Activated CD4-positive, alpha-beta T cell treated with anti-CD3 and anti-CD28 coated beads for 48 hours (primary cell): ENCODE measurements at regions not wholly inside any gene's neighbourhood (a gene's known extent, or its start where the extent isn't known, plus 50 kb on each side); places are given as distances from the start of the nearest gene placed in this dataset.
"Not testable (repeated sequence)": the region's sequence is repeated elsewhere in the genome, so short reads cannot be mapped to it uniquely, and the experiment has no call there.

Source experiments
- DNase-seq: peaks from one replicate; pipeline ENCODE4 v3.0.0-alpha.2; 2020

DNA sequence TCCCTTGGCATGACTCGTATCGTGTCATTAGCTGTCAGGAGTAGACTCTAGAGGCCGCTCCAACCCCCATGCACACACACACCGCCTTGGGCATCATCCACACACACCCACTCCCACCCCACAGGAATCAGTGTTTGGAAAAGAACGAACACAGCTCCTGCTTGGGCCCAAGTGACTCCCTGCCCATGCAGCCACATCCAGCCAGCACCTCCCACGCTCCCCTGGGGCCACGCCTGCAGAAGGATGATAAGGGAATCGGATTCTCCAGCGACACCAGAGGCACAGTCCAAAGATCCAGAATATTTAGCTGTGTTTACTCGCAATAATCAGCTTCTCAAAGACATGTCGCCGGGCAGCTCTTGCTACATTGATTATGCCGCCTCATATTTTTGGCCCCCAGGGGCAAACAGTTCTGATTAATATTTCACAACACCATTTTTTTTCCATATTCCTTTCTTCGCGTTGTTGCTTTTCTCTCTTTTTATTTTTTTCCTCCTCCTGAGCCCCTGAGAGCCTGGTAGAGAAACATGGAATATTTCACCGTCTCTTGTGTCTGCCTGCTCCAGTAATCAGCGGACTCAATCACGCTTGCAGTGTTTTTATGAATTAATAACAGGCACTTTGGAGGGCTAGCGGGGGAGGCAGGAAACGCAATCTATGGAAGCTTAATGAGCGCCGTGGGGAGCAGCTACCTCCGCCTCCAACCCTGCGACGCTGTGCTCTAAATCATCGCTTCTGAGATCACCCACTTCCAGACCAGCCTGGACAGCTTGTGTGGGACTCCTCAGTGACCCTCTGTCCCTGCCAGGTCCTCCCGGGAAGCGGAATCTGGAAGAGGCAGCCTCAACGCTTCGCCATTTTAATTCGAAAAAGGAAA is 221.4 kb downstream of the TLE3 start:
- no peak for DNase-seq

DNA sequence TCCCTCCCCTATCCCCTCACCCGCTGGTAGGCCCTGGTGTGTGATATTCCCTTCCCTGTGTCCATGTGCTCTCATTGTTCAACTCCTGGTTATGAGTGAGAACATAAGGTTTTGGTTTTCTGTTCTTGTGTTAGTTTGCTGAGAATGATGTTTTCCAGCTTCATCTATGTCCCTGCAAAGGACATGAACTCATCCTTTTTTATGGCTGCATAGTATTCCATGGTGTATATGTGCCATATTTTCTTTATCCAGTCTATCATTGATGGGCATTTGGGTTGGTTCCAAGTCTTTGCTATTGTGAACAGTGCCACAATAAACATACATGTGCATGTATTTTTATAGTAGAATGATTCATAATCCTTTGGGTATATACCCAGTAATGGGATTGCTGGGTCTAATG is 217.8 kb downstream of the TLE3 start:
- not testable (repeated sequence) for DNase-seq

DNA sequence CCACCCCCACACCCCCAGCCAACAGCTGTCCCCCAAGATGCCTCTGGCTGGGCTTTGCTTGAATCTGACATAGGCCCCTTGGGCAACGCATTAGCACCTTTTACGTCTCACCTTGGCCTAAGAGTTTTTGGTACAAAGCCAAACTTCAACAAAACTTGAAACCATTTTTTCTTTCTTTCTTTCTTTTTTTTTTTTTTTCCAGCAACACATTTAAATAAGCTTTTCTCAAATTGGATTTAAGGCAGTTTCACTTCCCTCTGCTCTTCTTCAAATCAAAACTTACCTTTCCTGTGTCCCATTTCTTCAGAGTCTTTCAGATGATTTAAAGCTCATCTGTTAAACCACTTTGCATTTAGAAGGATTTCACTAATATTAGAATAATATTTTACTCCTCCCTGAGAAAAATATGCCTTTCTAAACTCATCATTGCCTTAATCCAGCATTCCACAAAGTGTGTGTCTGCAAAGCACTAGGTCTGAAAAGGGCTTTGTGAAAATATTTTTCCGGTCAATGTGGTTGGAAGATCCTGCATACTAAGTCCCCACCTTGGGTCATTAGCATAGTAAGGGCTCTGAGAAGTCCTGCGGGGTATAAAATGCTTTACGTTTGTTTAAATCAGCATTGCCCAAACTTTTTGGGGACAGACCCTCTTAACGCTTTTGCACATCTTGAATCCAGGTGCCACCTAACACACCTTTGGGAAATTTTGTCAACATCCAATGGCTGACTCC is 217.0 kb downstream of the TLE3 start:
- no peak for DNase-seq

DNA sequence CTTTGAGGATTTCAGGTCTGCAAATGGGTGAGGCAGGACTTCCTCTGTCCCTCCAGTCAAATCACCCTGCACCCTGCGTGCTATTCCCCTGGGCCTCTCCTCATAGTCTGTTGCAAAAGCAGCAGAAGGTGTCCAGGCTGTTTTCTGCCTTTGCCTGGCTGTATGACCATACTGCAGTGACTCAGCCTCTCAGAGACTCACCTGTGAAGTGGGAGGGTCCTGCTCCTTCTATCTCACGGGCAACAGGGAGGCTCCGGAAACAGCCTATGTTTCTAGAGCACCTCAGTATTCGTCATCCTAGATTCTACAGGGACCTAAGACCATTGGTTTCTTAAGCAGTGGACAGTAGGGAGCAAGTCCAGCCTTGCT is 216.4 kb downstream of the TLE3 start:
- no peak for DNase-seq

DNA sequence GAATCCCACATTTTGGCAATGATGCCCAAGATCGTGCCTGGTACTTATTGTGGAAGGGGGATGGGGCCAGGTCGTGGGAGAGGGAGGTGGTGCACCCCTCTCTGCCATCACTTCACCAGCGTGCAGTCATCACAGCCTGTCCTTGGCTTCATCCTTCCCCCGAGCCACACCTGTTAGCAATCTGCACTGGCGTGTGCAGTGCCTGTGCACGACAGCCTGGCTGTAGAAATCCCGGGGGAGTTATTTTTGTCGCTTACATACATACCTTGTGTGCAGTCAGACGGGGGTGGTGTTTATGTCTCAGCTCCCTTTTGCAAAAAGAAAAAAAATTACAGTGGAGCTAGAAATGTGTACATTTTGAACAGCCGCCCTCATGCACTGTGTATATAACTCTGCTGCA is 216.0 kb downstream of the TLE3 start:
- DNase-seq: no peak

DNA sequence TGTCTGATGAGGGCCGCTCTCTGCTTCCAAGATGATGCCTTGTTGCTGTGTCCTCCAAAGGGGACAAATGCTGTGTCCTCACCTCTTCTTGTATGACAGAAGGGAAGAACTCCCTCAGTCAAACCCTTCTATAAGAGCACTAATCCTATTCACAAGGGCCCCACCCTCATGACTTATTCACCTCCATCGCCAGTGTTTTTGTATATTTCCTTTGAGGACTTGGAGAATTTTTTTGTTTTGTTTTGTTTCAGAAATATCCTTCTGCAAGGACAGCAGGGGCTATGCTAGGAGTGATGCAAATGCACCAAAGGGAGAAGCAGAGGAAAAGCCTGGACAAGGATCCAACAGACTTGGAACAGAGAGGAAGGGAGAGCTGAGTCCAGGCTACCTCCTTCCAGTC is 214.4 kb downstream of the TLE3 start:
- no peak for DNase-seq

DNA sequence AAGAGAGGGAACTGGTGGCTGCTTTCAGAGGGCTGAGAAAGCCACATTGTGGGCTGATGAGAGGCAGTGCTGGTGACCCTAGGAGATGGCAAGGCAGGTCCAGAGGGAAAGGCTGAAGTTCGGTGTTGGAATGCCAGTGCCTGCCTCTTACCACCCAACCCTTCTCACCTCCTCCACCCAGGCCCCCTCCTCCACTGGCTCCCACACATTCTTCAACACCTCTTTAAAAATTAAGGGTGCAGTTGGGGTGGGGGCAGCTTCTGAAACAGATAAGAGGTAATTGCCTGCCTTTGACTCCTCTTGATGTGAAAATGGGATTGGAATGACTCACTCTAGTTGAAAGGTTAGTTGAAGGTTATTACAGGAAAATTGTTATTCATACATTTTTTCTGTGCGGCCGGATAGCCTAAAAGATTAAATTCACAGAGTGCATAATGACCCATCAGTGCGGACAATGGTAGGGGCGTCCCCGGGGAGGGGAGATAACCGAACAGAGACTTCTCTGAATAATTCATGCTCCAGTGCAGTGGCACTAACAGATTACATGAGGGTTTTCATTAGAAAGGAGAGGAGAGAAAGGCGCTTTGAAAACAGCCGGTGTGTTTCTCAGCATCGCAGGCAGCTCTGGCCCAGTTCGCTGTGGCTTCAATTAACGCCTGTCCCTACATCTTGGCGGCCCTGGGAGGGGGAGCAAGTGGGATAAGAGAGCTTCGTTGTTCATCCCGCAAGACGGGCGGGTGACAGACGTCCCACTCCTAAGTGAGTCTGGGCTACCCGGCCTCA is 212.4 kb downstream of the TLE3 start:
- DNase-seq: no peak

DNA sequence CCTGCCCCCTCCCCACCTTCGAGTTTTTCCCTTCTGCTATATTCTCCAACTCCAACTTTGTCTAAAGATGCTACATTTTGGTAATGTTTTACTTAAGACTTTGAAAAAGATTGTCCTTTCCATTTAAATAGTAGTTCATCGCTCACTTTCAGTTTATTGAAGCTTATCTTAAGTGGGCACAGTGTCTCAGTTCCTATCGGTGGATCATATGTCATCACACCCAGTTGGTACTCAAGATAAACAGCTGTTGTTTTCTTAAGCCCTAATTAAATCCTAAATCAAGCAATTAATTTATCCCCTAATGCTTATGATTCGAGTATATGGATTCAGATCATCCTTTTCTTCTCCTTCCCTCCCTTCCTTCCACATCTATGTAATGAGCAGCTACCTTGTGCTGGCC is 210.7 kb downstream of the TLE3 start:
- DNase-seq: no peak

DNA sequence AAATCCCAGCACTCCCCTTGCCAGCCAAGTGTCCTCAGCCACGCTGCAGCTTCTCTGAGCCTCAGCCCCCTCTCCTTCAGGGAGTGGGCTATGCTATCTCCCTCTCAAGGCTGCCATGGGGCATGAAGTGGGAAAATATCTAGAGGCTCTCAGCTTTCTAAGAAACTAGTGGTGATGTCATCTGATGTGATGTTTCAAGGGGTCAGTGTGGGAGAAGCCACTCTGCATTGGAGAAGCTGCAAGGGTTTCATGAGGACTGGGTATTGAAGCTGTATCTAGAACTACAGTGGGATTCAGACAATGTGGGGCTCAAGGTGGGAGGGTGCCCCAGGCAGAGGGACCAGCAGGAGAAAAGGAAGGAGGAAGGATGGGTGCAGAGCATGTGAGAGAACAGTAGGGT is 210.2 kb downstream of the TLE3 start:
- DNase-seq: no peak

DNA sequence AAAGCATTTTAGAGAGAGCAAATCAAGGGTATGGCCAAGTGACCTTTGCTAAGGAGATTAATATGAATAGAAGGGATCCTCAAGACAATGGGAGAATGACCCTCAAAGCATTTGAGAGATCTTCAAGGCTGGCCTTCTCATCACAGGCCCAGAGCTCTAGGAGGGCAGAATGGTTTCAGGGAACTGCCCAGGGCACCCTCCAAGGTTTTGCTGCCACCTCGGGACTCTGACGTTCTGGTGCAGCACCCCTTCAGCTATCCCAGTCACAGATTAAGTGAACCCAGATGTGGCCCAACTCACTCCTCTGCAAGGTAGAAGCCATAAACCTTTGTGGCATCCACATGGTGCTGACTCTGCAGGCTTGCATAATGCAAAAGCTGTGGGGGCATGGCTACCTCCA is 209.3 kb downstream of the TLE3 start:
- no peak for DNase-seq

DNA sequence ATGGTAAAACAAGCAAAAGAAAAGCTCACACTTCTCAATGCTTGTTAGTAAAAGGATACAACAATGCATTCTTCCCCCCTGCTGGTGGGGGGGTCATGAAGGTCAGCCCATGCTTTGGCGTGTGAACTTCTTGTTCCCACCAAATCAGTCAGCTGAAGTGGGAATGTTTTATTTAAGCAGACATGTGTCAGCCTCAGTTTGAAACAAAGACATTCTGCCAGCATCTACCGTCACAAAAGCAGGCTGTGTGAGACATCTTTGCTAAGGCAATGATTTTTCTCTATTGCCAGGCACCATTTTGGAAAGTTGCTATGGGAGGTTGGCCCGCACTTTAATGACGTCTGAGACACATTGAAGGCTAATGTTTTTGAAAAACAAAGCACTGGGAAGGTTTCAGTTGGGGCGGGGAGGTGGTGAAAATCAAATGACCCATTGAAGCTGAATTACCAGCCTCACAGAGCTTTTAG is 206.6 kb downstream of the TLE3 start:
- no peak for DNase-seq

DNA sequence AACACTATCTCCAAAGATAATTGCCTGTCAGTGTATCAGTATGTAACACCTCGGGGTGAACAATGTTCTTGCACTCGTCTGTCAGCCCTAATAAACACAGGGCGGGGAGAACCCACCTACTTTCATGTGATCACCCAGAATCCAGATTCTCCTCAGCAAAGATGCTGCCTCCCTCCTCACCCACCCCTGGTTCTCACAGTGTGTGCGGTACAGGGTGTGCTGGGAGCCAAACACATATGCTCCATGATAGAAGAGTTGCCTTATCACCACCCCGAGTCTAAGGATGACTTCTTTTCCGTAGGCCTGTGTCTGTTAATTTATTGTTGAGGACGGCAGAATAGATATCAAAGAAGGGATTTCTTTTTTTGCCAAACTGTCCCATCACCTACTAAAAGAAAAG is 206.1 kb downstream of the TLE3 start:
- DNase-seq: no peak

DNA sequence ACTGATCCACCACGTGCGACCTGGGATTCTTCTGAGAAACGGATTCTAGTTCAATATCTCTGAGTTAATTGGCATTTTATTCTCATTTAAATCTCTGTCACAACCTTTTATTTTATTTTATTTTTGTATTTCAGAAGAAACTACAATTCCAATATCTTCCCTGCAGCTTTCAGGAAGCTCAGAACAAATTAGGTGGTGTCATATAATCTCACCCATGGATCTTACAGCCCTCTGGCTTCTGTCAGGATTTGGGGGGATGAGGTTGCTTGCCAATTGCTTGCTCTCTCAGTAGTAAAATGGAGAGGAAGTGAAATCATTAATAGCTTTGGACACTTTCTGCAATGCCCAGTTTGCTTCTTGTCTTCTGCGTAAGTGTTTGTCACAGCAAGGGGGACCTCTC is 205.4 kb downstream of the TLE3 start:
- no peak for DNase-seq

DNA sequence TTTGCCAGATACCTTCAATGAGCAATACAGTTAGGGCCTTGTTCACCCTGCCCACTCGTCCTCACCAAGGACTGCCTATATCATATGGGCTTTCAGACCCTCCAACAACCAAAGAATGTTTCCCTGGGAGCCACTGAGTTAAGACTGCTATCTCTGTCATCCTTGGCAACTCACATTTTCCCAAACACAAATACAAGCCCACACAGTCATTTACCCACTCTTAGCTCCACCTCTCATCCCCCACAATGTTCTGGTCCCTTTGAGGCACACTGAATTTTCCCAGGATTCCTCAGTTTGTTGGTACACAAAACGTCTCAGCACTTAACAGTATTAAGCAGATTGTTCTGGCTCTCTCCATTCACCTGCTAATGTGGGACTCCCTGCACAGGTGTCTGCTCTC is 204.6 kb downstream of the TLE3 start:
- no peak for DNase-seq

DNA sequence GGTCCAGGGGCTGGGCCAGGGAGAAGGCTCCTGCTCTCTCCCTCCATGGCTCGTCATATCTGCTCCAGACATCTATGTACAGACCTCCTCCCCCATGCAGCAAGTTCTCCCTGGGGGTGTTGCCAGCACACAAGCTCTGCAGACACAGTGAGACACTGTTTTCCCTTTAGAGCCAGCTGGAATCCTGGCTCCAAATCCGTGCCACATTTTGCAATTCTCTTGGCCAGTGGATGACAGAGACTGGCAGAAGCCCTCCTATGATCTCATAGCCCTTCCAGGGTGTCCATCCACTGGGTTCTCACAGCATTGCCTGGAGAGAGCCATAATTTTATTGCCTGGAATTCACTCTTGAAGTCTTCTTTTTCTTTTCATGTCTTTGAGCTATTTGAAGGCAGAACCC is 203.9 kb downstream of the TLE3 start:
- DNase-seq: no peak

DNA sequence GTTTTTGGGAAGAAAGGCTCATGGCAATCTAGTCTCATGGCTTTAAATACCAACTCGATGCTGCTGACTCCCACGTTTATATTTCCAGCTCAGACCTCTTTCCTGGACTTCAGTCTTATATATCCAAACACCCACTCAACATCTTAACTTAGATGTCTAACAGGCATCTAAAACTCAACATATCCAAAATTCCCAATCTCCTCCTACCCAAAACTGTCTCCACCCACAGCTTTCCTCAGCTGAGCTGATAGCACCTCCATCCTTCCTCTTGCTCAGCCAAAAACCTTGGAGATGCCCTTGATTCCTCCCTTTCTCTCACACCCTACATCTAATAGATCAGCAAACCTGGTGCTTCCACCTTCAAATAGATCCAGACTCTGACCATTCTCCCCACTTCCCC is 202.5 kb downstream of the TLE3 start:
- DNase-seq: no peak

DNA sequence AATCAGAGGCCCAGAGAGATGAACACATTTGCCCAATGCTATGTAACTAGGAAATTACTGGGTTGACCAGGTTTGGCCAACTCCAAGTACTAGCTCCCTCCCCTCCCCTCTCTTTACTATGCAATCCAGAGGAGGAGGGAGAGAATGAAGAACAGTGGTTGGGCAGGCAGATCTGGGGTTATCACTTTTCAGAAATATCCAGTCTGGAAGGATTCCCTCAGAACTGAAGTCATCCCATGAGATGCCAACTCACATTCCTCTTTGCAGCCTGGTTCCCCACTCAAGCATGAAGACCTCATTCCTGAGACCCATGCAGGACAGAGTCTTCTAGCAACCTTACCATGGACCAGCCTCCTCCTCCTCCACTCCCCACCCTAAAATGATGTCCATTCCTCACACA is 201.1 kb downstream of the TLE3 start:
- no peak for DNase-seq

DNA sequence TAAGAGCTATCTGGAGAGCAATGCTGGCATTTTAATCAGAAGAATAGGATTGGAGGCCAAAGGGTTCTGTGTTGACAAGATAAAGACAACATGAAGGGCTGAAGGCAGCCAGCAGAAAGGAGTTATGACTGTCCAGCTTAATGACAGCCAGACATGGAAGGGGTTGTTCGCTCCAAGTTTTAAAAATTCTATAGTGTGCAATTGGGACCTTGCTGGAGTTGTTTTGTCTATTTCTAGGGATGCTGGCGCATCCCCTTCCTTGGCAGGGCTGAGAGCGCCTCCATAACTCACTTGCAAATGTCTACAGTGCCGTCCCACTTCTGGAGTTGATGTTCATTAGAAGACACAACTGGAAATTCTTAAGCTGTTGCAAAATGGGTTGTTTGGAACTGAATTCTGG is 200.7 kb downstream of the TLE3 start:
- DNase-seq: no peak

DNA sequence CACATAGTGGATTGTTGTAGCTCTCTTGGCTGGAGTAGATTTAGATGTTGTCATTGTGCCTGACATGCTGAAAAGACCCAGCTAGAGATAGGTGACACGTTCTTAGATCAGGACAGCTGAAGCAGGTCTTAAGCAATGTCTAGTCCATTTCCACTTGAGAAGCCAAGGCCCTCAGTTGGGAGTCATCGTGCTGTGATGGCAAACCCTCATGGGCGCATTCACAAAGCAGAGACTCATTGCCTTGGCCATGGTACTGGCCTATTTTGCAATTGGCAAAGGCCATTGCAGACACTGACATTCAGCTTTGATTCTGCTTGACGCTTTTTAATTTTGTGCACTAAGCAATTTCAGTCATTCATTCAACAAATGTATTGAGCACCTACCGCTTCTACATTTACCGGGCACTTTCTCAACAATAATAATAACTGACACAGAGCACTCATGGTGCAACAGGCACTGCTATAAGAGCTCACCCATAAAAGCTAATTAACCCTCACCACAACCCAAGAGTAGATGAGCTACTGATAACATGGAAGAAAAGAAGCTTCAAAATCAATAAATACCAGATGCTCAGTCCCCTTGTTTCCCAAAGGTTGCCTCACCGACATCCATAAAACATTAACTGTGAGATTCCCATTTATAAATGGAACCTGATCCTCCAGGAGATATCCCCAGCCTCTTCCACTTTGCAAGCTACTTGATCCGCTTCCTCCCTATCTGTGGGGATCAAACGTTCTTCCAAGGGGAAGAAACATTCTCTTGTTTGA is 200.1 kb downstream of the TLE3 start:
- no peak for DNase-seq

DNA sequence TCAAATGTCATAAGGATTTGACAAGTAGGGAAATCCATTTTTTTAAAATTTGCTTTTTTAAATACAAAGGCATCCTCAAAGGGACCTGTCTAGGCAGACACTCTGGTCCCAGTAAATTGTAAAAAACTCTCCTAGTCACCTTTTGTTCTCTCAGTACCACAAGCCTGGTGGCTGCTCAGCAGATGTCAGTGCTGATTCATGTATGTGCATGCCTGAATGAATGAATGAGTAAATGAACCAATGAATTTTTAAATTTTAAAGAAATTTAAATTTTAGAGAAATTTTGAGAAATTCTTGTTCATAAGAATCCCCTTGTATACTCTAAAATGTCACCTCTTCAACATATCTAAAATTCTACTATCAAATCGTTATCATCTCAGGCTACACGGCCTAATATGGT is 199.5 kb downstream of the TLE3 start:
- no peak for DNase-seq

DNA sequence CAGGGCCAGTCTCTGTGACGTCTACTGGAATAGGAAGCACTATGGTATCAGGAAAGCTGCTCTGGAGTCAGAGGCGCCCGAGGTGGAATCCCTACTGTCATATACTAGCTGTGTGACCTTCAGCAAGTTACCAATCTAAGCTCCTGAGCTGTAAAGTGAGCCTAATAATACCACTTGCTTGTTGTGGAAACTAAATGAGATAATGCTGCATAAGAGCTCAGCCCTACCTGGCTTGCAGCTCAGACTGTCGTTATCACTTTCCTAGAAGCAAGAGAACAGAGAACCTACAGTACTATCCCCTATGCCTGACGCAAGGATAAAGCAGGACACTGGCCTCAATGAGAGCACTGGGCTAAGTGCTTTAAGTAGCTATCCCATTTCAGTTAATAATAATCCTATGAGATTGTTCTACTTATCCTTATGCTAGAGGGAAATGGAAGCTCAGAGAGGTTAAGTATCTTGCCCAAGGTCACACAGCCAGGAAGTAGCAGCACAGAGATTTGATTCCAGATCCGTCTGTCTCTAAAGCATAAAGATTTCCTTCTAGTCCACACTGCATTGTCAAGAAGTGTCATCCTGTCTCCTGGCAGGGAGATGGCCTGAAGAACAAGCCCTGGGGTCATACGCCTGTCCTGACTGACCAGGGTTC is 195.2 kb downstream of the TLE3 start:
- no peak for DNase-seq
